GM21526 (cell line): ENCODE measurements at regions not wholly inside any gene's neighbourhood (a gene's known extent, or its start where the extent isn't known, plus 50 kb on each side); places are given as distances from the start of the nearest gene placed in this dataset.
"Not testable (repeated sequence)": the region's sequence is repeated elsewhere in the genome, so short reads cannot be mapped to it uniquely, and the experiment has no call there.

Experiments used
- ATAC-seq: cut with Tn5 transposase; IDR thresholded peaks from one replicate; pipeline ENCODE4 v1.9.1; 2021; ENCODE audit warnings: moderate library complexity; ENCODE audit not compliant: unreplicated experiment, low FRiP score

GRCh38 chr5:25459082-25459481 is 814.3 kb upstream of the CDH10 start:
- ATAC-seq, result no peak

DNA sequence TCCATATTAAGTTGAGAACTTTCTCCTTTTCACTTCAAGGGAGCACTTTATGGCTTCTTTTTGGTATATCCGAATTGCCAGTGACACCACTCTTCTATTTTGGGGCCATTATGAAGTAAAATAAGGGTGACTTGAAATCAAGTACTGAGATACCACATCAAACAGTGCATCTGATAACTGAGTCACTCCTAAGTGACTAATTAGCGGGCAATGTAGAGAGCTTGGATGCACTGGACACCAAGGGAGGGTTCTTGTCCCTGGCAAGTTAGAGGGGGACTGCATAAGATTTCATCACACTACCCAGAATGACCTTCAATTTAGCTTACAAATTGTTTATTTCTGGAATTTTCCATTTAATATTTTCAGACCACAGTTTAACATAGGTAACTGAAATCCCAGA is 813.9 kb upstream of the CDH10 start:
- no peak for ATAC-seq

GRCh38 chr5:25453500-25453899 is 808.7 kb upstream of the CDH10 start:
- no peak for ATAC-seq

- no peak for ATAC-seq
Observed at GRCh38 chr5:25451294-25451693, 806.5 kb upstream of the CDH10 start.

GRCh38 chr5:25448646-25449045 is 803.9 kb upstream of the CDH10 start:
- no peak for ATAC-seq

GRCh38 chr5:25448190-25448621 is 803.4 kb upstream of the CDH10 start:
- no peak for ATAC-seq

GRCh38 chr5:25446061-25446420 is 801.3 kb upstream of the CDH10 start:
- ATAC-seq, result not testable (repeated sequence)

GRCh38 chr5:25445381-25446060 is 800.7 kb upstream of the CDH10 start:
- ATAC-seq, result not testable (repeated sequence)

DNA sequence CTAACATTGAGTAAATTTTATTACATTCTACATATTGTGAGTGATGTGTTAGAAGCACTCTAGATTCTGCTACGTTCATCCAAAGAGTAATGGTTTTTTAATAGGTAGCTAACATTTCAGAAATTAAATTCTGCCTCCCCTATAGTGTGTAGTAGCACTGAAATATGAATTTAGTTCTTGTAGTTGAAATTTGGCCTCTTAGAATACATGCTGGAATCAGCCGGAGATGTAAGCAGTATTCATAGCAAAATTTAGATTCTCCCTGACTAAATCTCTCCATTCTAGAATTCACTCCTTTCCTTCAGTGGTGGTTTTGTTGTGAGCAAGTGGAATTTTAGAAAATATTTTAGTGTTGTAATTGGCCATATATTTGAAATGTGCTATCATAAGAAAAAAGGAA is 799.9 kb upstream of the CDH10 start:
- no peak for ATAC-seq

GRCh38 chr5:25441810-25442209 is 797.0 kb upstream of the CDH10 start:
- ATAC-seq, result no peak

- no peak for ATAC-seq
Observed at GRCh38 chr5:25439025-25439424, 794.2 kb upstream of the CDH10 start.

GRCh38 chr5:25438375-25438774 is 793.6 kb upstream of the CDH10 start:
- ATAC-seq, result not testable (repeated sequence)

DNA sequence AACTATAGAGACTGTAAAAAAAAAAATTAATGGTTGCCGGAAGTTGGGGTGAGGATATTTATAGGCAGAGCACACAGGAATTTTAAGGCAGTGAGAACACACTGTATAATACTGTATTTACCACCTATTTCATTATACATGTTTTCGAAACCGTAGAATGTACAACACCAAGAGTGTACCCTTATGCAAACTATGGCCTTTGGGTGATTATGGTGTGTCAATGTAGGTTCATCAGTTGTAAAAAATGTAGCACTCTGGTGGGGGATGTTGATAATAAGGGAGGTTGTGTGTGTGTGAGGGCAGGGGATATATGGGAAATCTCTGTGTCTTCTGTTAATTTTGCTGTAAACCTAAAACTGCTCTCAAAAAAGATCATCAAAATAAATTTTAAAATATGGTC is 791.7 kb upstream of the CDH10 start:
- ATAC-seq, result no peak

GRCh38 chr5:25435882-25436281 is 791.1 kb upstream of the CDH10 start:
- ATAC-seq, result no peak

DNA sequence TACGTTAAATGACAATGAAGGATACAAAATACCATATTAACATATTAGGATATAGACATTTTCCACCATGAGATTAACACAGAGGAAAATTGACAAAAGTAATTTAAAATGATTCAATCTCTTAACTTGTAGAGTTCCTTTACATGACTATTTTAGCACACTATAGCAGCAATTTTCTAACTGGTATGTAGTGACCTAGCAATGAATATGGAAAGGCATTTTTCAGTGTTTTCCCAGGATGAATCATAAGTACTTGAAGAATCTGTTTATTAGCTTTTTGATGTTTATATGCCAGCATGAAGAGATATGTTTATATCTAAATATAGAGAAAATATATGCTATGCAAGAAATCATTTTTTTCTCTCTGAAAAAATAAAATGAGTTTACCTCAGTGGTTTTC is 782.5 kb upstream of the CDH10 start:
- no peak for ATAC-seq

DNA sequence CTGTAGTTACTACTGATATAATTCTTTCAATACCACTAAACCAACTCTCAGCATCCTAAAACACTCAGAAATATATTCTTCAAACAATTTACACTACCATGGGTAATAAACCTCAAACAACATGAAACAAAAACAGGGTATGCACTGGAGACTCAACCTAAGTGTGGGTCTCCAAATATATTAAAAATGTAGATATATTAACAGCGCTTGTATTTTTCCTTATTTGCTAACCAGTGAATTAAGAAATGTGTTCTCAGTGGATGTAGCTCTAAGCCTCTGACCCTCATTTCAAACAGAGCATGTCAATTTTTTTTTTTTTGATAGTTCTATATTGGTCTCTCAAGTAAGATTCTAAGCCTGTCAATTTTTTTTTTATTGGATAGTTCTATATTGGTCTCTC is 778.5 kb upstream of the CDH10 start:
- ATAC-seq, result no peak

GRCh38 chr5:25419684-25420083 is 774.9 kb upstream of the CDH10 start:
- ATAC-seq, result no peak

DNA sequence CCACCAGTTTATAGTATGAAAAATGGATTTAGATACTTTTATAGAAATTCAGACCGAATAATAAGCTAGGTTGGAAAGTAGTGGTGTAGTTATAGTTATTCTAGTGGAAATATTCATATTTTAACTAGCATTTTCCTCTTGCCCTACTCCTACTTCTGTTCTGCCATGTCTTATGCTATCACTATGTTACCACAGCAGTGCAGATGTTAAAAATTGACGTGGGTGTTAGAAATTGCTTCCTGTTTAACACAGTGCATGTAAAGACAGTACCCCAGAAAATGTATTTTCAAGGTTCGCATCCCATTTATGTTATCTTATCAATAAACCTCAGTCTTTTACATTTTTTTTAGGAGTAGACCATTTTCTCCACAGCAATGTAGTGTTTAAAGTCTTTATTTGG is 774.2 kb upstream of the CDH10 start:
- ATAC-seq, result no peak

DNA sequence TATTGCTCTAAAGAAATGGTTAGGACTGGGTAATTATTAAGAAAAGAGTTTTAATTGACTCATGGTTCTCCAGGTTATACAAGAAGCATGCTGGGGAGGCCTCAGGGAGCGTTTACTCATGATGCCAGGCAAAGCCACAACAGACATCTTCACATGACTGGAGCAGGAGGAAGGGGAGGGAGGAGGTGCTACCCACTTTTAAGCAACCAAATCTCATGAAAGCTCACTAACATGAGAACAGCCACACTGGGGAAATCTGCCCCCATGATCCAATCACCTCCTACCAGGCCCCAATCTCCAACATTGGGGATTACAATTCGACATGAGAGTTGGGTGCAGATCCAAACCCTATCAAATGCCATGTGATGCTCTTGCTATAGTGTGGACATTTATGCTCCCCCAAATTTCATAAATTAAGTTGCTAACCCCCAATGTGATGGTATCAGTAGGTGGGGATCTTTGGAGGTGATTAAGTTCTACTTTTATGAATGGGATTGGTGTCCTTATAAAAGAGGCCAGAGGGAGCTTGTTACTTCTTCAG is 773.6 kb upstream of the CDH10 start:
- ATAC-seq, result no peak

GRCh38 chr5:25416960-25417359 is 772.2 kb upstream of the CDH10 start:
- no peak for ATAC-seq

DNA sequence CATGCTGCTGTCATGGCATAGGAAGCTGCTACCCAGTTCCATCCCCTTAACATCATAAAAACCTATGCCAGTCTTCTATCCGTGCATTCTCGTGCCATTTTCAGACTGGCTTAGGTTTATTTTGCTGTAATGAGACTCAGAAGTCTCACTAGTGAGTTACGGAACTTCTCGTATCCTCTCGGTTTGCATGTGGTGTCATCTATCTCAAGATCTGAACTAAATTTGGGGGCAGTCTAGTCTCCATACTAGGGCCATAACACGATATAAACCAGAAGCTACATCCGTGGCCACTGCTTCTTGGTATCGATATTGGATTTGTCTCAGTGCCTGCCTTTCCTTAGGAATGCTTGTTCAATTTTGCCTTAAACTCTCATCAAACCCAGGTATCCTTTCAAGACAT is 771.2 kb upstream of the CDH10 start:
- ATAC-seq, result no peak

GRCh38 chr5:25414742-25415141 is 770.0 kb upstream of the CDH10 start:
- no peak for ATAC-seq
